Suppressor macrophage treated with lipopolysaccharide for 4 hours (primary cell): ENCODE measurements at regions not wholly inside any gene's neighbourhood (a gene's known extent, or its start where the extent isn't known, plus 50 kb on each side); places are given as distances from the start of the nearest gene placed in this dataset.

Experiments
- DNase-seq: peaks from one replicate; pipeline ENCODE4 v3.0.0-alpha.2; 2020

- DNase-seq: no peak
These were observed 241.9 kb downstream of the UQCRFS1 start for GRCh38 chr19:28971049-28971448.

- DNase-seq: no peak
These were observed 244.2 kb downstream of the UQCRFS1 start for GRCh38 chr19:28968721-28969120.

DNA sequence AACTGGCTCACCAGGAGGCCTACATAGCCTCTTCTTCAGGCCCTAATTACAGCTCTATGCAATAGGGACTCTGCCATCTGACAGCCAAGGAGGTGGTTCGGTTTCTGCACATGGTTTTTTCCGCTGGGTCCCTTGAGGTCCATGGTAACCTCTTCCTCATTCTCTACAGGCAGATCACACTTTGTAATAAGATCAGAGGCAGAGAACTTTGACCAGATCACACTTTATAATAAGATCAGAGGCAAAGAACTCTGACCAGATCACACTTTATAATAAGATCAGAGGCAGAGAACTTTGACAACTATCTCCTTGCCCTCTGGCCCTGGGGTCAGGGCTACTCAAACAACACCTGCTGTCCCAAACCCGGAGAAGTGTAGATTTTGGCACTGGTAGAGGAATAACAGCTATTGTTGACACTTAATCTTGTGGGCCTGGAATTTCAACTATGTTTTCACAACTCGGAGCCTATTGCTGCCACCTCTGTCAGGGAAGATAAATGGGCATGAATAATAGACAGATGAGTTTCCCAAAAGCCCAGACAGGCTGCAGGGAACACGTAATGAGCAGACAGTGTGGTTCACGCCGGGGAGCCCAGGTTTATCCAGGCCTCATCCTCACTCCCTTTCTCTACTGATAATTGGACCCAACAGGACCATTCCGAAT, 246.1 kb downstream of the UQCRFS1 start:
- no peak for DNase-seq

- no peak for DNase-seq
These were observed 248.5 kb downstream of the UQCRFS1 start for GRCh38 chr19:28964500-28964899.

- DNase-seq: no peak
These were observed 249.3 kb downstream of the UQCRFS1 start for GRCh38 chr19:28963486-28964250.

DNA sequence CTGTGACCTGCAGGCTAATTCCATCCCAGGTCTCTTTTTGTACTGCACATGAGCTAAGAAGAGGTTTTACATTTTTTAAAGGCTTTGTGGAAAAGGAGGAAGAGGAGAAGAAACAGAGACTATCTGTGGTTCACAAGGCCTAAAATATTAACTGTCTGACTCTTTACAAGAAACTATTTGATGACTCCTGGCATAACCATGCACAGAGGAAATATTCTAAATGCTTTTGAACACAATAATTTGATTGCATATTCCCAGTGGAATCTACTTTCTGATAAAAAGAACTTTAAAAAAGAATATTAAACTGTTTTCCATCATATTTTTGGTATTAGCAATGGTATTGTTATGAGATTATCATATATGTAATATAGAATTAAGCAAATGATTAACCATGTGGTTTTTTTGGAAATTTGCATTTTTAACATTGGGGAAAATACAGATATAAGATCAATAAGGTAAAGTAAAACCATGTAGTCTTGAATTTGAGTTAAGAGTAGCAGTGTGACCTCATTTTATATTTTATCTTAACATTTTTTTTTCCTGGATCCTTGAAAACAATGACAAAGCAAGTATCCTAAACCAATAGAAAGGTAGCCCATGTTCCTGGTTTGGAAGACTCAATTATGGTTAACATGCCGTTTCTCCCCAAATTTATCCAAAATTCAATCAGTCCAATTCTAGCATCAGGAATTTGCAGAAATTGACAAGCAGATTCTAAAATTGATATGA, 251.0 kb downstream of the UQCRFS1 start:
- DNase-seq: no peak

DNA sequence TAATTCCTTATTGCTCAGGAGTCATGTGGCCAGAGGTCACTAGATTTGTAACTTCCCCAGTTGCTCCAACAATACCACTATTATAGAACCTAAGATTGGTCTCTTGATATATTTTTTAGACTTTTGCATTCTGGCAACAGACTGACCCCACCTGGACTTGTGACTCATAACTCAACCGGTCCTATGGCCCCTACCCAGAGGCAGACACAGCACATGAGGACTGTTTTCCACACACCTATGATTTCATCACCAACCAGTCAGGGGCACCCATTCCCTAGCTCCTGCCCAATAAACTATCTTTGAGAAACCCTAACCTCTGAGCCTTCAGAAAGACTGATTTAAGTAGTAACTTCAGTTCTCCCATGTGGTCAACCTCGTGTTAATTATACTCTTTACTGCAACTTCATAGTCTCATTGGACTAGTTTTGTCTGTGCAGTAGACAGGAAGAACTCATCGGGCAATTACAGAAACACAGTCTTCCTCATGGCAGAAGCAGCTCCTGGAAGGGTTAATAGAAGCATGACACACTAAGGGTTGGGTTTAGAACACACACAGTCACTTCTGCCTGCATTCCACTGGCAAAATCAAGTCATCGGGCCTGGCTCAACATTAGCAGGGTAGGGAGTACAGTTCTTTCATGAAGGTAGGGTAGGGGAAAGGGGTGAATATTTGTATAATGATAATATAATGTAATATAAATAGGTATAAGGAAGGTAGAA, 251.8 kb downstream of the UQCRFS1 start:
- no peak for DNase-seq

GRCh38 chr19:28960586-28960985, 252.4 kb downstream of the UQCRFS1 start:
- no peak for DNase-seq

DNA sequence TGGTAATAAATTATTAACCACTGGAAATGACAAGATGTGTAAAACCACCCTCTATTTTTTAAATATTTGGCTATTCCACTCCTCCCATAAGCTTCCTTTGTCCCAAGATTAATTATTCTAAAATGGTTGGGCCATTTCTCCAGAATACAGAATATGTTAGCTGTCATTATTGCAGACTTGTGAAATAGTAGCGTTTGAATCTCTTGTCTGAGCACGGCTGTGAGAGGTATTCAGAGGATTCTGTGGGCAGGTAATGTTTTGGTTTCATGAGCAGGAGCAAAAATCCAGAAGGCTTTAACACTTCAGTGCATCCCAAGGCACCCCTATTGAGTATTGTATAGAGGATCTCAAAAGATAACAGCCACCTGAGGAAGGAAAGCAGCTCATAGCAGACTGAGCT, 256.0 kb downstream of the UQCRFS1 start:
- DNase-seq: no peak

DNA sequence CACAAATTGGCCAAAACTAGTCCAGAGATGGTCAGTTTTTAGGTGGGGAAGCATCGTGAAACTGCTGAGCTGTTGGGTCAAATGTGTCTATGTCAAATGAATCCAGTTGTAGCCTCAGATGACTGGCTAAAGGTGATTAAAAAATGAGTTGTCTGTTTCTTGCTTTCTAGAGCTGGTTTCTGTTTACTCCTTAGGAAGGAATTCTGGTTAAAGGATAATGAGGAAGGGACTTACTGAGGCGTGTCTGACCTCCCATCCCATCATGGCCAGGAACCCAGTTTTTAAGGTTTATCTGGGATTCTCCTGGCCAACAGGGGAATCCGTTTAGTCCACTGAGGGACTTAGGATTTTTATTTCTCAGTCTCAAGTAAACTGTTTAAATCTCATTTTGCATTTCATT, 256.5 kb downstream of the UQCRFS1 start:
- no peak for DNase-seq

GRCh38 chr19:28949535-28949934, 263.4 kb downstream of the UQCRFS1 start:
- no peak for DNase-seq

DNA sequence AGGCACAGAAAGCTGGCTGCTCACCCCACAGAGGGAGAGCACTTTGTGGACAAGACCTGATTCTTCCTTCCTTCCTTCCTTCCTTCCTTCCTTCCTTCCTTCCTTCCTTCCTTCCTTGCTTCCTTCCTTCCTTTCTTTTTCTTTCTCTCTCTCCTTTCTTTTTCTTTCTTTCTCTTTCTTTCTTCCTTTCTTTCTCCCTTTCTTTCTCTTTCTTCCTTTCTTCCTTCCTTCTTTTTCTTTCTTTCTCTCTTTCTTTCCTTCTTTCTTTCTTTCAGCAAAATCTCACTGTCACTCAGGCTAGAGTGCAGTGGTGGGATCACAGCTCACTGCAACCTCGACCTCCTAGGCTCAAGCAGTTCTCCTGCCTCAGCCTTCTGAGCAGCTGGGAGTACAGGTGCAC, 263.9 kb downstream of the UQCRFS1 start:
- no peak for DNase-seq

DNA sequence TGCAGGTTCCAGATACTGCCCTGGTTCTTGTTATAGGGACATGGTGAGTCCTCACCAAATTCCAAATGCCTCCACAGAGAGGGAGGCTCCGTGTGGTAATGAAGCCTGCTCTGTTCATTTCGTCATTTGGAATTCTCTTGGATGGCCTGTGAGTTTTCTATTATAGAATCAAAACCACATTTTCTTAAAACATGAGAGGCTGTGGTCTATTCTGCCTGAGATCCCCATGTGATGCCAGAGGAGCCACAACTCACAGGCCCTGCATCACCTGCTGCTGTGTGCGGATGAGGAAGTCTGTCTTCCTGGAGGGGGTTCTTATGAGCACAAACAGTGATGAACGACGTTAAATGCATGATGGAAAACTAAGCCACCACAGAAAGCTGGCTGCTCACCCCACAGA, 264.4 kb downstream of the UQCRFS1 start:
- DNase-seq: no peak

GRCh38 chr19:28948026-28948425, 264.9 kb downstream of the UQCRFS1 start:
- no peak for DNase-seq

DNA sequence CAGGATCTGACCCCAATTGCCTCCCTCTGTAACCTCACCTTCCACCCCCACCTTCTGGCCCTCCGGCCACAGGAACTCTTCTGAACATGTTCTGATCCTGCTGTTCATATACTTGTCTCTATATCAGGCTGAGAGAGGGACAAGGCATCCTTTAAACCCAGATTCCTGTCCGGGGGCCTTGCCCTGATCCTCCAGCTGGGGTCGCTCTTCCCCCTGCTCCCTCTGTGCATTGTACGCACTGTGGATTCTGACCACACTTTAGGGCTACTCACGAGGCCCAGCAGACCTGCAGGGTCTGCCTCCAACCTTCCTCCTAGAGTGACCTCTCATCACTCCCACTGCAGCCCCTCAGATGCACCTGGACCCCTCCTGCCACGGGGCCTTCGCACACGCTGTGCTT, 269.3 kb downstream of the UQCRFS1 start:
- DNase-seq: no peak

DNA sequence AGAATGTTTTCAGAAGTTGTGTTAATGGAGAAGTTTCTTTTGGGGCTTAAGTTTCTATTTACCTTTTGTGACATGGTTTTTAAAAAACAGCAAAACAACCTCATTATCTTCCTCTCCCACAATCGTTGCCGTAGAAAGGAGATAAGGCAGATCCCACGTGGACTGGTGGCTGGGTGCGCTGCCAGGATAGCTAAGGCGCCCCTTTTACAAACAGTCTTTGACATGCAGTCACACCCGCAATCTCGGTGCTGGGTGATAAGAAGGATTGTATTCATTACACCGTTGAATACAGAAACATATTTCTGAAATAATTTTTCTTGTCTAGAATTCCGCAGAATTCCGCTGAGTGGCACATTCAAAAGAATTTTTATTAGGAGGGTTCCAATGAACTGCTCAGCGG, 271.1 kb downstream of the UQCRFS1 start:
- DNase-seq: no peak

GRCh38 chr19:28940751-28941500, 272.0 kb downstream of the UQCRFS1 start:
- DNase-seq: no peak

- DNase-seq: no peak
These were observed 273.7 kb downstream of the UQCRFS1 start for GRCh38 chr19:28939236-28939635.

GRCh38 chr19:28936001-28936400, 276.9 kb downstream of the UQCRFS1 start:
- no peak for DNase-seq

- DNase-seq: no peak
These were observed 278.3 kb downstream of the UQCRFS1 start for GRCh38 chr19:28934631-28935030.

GRCh38 chr19:28933039-28933438, 279.9 kb downstream of the UQCRFS1 start:
- no peak for DNase-seq

GRCh38 chr19:28932446-28932845, 280.5 kb downstream of the UQCRFS1 start:
- no peak for DNase-seq

- DNase-seq: no peak
These were observed 283.9 kb downstream of the UQCRFS1 start for GRCh38 chr19:28929006-28929405.
